ENCODE measurements at regions not wholly inside any gene's neighbourhood (a gene's known extent, or its start where the extent isn't known, plus 50 kb on each side); places are given as distances from the start of the nearest gene placed in this dataset.
A peak's percentile ranks its signal among the peaks of the same experiment; 100 is the strongest.

DNA sequence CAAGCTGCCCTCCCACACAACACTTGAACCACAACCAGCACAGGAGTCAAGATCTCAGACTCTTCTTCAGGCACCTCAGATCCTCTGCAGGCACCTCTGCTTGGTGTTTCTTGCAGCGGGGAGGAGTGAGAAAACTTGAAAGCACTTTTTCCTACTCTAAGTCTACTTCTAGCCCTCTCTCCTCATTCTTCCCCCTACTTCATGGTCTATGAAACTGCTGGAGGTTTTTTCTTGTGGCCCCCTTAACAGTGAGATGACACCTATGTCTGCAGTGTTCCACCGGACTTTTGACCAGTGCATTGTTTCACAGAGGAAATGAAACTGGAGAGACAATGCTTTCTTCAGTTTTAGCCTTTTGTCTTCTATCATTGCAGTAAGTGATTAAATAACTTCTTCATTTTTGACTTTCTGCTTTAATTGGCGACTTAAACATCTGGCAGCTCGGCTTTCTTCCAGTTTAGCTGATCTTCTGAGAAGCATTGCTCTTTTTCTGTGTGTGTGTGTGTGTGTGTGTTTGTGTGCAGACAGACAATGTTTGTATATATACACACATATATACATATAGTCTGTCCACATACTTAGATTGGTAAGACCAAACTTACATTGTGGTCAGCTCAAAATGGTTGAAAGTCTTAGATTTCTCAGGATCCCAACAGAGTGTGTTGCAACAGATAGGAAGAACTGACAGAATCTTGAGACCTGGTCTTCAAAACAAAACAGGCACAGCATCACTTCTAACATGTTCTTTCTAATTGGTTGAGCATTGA lies 1474.0 kb upstream of the TMEFF2 start:
- no peak for DNase-seq

DNA sequence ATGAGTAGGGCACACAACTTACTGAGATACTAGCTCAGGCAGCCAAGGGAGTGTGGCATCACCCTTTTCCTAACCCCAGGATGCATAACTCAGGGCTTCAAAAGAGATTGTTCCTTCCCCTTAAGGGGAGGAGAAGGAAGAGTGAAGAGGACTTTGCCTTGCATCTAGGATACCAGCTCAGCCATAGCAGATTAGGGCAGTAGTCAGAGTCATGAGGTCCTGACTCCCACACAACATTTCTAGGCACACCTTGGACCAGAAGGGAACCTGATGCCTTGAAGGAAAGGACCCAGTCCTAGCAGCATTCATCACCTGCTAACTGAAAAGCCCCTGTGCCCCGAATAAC lies 1433.2 kb upstream of the TMEFF2 start:
- DNase-seq: no peak

DNA sequence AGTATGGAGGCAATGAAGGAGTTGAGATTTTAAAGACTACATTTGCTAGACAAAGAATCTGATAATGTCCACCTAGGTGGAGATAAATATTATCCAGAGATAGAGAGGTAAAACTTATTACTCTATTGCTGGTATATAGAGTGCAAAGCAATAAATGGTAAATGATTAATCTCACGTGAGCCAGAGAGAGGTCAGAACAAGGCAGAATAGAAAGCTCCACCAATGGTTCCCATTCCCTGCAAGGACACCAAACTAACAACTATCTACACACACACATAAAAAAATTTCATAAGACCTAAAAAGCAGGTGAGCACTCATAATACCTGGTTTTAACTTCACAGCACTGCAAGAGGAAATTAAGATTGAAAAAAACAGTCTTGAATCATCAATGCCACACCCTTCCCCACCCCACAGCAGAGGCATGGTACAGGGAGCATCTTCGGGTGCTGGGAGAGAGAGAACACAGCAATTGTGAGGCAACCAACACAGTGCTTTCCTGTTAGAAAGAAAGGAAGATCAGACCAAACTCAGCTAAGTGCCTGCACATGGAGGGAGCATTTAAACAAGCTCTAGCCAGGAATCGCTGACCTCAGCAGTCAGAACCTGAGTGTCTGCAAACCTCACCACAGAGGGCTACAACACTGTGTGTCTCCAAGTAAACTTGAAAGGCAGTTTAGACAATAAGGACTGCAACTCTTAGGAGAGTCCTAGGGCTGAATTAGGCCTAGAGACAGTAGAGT lies 1432.6 kb upstream of the TMEFF2 start:
- DNase-seq: no peak

DNA sequence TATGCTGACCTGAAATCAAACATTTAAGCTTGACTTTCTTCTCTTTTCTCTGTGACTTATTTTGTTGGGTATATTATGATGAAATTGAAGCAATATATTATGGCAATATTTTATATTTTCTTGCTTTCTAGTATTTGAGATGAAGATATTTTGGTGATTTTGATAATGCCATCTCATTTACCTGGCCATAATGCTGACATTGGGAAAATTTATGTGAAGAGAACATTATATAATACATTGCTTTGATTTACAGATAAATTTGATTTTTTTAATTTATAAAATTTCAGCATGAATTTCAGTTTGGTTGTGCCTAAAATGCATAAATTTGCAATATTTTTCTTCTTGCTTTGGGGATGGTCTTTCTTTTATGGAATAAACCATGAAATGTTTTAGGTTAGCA lies 1413.7 kb upstream of the TMEFF2 start:
- no peak for DNase-seq

DNA sequence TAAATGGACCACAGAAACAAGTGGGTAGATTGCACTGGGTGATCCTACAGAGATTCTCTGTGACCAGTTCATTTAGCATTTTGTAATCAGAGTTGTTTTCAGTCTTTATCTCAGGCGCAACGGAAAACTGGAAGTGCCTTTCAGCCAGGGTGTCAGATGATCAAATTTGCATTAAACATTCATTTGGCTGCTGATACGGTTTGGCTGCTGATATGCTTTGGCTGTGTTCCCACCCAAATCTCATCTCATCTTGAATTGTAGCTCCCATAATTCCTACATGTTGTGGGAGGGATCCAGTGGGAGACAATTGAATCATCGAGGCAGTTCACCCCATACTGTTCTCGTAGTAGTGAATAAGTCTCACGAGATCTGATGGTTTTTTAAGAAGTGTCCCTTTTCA lies 1396.1 kb upstream of the TMEFF2 start:
- DNase-seq: no peak

DNA sequence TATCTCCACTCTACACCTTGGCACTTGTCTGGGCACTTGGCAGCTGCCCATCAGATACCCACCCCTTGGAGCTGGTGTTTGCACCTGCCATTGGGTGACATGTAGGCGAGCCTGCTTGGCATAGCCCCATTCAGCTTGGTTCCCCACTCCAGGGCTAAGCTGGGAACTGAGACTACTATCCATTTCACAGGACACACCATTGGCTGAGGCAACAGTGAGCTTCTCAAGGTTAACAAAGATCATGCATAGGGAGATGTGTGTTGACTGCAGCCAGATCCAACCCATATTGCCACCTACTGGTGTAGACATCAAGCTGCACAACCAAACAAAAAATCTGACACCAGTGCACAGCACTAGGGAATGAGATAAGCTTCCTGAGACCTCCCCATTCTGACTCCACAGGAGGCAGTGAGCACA lies 1389.8 kb upstream of the TMEFF2 start:
- peak in 1 of 5 donors; percentile 1 for DNase-seq

DNA sequence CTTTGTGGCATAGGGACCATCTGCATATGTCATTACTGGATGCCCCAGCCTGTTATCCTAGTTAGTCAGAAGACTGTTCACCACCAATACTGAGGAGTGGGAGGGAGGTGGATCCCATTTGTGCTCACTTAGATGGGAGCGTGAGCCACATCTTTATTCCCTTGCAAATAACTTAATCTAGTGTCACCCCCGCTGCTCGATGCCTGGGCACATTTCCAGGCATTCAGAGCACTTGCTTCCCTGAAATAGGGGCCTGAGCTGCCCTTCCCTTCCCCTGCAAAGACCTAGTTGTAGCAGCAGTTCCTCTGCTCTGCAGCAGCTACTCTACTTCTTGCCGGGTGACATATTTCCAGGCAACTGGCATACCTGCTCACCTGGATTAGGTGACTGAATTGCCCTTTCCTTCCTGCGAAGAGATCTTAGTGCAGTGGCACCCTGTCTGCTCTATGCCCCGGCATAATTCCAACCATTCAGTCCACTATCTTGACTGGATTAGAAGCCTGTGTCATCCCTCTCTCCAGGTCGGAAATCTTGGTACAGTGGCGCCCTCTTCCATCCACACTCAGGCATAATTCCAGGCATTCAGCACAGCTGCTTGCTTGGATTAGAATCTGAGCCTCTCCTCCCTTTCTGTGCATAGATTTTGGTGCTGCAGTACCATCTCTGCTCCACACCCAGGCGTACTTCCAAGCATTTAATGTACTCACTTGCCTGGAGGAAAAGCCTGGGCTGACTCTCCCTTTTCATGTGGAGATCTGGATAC lies 1389.1 kb upstream of the TMEFF2 start:
- DNase-seq: no peak

DNA sequence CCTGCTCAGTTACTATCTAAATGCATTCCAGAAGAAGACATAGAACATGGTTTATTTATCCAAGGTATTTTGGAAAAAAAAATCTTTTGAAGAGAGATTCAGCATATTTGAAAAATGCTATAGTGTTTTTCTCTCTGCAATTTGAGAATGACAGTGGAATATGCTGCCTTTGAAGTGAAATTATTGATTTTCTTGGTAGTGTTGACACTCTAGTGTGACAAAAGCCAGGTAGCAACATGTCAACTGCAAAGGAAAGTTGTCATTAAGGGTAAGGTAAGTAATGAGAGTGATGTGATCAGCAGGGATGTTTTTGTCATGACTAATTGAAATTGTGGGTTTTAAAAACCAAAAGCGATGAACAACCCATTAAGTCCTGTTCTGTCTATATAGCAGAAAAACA lies 1387.1 kb upstream of the TMEFF2 start:
- DNase-seq: no peak

DNA sequence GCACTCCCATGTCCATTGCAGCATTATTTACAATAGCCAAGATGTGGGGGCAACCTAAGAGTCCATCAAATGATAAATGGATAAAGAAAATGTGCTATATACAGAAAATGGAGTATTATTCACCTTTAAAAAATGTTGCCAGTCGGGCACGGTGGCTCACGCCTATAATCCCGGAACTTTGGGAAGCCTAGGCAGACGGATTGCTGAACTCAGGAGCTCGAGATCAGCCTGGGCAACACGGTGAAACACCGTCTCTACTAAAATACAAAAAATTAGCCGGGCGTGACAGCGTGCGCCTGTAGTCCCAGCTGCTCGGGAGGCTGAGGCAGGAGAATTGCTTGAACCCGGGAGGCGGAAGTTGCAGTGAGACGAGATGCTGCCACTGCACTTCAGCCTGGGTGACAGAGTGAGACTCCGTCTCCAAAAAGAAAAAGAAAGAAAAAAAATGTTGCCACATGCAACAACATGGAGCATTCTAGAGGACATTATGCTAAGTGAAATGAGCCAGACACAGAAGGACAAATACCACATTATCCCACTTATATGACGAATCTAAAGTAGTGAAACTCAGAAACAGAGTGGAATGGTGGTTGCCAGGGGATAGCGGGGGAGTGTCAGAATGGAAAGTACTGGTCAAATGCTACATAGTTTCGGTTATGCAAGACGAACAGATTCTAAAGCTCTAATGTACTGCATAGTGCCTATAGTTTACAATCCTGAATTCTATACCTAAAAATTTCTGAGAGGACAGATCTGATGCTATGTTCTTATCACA lies 1385.6 kb upstream of the TMEFF2 start:
- no peak for DNase-seq

DNA sequence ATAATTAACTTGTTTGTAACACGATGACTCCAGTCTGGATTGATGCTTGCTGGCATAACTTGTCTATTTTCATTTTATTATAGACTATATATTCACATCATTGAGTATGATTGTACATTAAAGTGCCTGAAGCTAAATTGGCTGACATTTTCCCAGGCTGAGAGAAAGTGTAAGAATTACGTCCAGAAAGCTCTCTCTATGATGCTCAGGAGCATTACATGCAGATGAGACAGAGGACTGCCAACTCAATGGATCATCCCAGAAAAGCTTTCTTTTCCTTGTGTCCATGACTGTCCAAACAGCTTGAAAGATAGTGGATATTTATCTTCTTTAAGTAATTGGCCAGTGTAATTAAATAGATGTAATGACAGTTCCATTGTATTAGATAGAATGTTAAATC lies 1372.2 kb upstream of the TMEFF2 start:
- DNase-seq: no peak

DNA sequence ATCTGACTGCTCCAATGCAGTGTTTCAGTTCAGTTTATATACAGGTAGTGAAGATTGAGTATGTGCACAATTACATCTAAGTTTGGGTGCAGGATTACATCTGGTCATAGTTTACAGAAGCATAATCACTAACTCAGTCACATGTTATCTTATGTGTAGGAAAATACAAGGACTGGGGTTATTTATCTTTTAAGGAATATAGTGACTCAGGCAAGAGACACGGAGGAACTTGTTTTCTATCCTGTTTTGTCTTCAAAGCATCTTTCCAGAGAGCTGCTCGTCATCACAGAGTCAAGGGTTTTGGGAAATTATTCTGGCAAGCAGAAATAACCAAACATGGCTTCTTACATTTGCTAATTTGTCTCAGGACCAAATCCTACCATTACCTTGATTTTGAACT lies 1371.5 kb upstream of the TMEFF2 start:
- DNase-seq: no peak

DNA sequence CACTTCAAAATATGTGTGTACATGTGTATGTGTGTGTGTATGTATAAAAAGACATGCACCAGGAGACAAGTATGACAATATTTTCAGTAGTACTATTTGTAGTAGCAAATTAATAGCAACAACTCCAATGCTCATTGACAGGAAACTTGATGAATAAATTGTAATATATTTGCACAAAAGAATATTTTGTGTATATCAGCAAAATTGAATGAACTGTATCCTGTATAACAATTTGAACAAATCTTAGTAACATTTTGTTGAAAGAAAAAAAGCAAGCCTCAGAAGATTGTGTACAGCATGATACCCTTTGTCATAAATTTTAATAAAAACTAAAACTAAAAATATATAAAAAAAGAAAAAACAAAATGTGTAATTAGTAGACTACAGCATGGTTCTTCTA lies 1367.3 kb upstream of the TMEFF2 start:
- no peak for DNase-seq

DNA sequence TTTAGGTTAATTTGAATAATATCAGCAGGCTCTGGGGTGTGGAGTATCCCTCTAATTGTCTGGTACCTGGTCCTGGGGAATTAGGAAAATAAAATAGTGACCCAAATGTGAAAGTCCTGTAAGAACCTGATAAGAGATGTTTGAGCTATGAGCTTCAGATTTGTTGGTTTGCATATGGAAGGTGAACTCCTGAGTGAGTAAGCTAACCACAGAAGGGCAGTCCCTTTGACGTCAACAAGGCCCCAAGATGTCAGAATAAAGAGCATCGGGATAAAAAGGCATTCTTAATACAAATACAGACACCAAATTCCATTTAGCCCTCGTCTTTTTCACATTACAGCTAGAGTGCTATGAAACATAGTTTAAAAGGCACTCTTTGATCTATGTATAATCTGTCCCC lies 1366.3 kb upstream of the TMEFF2 start:
- DNase-seq: no peak

DNA sequence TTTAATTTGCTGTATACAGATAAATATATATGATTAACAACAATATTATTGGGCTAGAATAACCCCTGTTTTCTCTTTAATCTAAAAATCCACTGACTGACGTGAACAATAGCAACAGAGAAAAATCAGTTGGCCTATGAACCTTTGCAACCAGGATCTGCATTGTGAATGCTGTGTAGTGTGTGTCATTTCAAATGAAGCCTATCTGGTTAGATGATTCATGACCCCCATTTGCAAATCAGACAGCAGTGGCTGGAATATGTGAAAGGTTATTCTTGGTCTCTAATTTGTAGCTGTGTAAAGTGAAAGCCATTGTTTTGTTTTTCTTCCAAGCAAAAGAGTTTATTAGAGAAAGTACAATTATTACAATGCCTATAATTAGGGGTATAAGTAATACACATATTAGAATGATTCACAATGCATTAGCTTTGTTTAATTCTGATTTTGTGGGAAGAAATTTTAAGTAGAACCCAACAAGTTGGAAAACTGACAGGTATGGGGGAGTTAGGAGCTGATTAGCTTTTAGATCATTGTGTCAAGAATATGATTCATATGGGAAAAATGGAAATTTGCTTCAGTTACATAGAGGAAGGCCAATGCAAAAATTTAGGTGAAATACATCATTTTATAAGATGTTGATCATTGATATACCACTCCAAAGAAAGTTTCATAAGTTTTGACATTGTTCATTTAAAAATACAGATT lies 1362.2 kb upstream of the TMEFF2 start:
- no peak for DNase-seq

DNA sequence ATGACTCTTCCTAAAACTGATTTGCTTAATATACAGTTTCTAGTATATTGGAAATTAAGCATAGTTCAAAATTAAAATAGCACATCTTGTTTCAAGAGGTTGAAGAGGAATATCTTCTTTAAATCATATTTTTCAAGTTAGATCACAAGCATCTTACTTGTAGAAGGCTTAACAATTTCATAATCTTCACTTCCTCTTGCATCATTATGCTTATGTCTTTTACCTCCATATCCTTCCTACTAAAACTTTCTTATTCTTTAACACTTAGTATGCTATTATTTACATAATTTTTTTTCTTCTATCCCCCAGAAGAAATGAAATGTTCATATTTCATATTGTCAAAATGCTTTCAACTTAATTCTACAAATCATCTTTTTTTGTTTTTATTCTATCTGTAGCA lies 1354.9 kb upstream of the TMEFF2 start:
- DNase-seq: peak in 1 of 5 donors; percentile 0

DNA sequence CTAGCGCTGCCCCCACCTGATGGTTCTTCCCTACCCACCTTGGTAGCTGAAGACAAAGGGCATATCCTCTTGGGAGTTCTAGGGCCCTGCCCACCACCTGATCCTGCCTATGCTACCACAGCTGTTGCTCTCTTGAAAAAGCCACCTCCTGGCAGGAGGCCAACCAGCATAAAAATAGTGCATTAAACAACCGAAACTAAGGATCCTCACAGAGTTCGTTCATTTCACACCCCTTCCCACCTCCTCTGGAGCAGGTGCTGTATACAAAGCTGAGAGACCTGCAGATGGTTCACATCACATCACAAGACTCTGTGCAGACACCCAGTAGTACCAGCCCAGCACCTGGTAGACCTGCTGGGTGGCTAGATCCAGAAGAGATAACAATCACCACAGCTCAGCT lies 1348.0 kb upstream of the TMEFF2 start:
- DNase-seq: no peak

DNA sequence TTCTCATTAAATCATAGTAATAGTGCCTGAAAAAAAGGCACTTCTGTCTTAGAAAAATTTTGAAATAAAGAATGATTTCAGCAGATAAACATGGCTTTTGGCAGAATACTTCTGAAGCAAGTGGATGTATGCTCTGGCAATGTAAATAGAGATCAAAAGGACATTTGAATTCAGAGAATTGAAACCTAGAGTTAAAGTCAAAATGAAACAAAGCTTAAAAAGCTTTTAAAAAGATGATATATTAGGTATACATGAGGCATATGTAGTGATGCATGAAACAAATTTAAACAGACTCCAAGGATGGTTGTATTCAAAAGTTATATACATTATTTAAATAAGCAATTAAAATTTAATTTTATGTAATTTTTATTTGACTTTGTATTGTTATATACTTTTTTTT lies 1344.5 kb upstream of the TMEFF2 start:
- DNase-seq: no peak

DNA sequence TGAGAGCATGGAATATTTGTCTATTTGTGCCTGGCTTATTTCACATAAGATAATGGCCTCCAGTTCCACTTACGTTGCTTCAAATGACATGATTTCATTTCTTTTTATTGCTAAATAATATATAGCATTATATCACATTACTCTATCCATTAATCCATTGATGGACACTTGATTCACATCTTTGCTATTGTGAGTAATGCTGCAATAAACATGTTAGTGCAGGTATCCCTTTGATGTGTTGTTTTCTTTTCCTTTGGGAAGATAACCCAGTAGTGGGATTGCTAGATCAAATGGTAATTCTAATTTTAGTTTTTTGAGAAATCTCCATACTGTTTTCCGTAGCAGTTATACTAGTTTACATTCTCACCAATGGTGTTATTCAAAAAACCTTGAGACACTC lies 1343.3 kb upstream of the TMEFF2 start:
- no peak for DNase-seq

DNA sequence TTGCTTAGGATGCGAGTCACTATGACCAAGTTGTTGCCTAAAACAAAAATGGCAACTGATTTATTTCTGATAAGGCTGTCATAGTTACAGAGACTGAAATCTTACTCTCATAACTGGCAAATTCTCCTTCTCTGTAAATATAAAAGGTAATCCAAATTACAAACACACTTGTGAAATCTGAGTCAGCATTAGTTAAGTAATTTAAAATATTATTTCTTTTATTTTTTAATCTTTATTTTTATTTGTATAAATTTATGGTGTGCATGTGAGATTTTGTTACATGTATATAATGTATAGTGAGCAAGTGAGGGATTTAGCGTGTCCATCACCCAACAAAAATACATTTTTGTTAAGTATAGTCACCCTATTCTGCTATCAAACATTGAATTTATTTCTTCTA lies 1342.8 kb upstream of the TMEFF2 start:
- no peak for DNase-seq

DNA sequence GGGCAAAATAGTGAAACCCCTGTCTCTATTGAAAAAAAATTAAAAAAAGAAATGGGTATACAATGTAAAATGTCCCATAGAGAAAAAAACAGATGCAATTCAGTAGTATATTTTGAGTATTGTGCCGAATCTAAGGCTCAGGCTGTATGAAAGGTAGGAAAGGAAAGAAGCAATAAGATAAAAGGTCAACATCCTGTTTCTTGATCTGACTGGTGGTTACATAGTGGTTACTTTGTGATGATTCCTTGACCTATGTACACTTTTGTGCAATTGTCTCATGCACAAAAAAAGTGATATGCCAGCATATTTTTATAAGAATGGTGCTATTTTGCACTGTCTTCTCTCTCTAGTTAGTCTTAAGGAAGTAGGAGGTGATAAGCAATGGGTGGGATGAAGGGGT lies 1333.7 kb upstream of the TMEFF2 start:
- no peak for DNase-seq

DNA sequence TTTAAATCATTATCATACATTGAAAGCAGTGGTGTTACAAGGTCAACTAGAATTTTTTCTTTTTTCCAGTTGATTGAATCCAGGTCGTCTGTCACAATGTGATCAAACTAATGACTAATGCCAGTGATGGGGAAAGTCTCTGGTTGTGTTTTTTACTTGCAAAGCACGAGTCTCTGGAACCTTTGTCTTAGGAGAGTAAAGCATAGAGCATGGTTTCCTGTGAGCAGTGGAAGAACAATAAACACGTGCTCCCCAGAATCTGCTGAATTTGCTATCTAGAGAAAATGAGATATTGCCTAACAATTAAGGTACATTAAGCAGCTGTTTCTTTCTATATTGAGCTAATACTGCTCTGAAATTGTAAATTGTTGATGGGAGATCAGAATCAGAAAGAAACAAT lies 1332.4 kb upstream of the TMEFF2 start:
- no peak for DNase-seq

DNA sequence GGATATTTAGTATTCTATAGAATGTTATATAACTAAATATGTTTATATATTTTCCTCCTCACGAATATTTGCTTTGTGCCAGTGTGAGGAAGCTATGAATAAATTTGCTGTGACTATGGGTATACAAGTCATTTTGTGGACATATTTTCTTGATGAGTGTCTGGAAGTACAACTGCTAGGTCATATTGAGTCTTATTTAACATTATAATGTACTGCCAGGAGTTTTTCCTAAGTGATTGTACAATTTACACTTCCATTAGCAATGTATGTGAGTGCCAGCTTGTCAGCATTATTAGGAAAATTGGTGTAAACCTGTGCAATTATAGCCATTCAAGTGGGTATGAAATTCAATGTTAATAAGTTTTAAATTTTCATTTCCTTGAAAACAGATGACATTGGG lies 1328.9 kb upstream of the TMEFF2 start:
- DNase-seq: no peak

DNA sequence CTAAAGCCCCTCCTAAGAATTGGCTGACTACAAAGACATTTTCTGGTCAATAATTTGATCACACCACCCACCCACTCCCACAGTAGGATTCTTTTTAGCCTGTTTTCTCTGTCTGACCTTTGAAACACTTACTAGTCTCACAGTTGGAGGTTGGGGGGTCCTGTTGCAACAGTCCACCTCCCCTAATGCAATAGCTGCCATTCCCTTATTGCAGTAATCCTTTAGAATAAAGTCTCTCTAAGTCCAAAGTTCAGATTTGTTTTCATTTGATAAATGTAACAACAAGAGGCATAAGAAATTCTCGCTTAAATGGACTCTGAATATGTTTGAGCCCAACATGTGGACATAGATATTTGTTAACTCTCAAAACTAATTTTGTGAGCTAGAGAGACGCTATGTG lies 1326.8 kb upstream of the TMEFF2 start:
- DNase-seq: no peak
